Lung (tissue), 11 donors: ENCODE measurements at regions not wholly inside any gene's neighbourhood (a gene's known extent, or its start where the extent isn't known, plus 50 kb on each side); places are given as distances from the start of the nearest gene placed in this dataset.

Experiments
- ATAC-seq: fragments of 200-7000 bp; cut with Tn5 transposase; one replicate; pipeline ENCODE4 v1.9.1; 2020; ENCODE audit warnings: moderate number of reproducible peaks; ENCODE audit not compliant: insufficient read depth, low FRiP score
- DNase-seq, 3 donors: peaks; one replicate each; pipeline ENCODE4 v3.0.0-alpha.2; 2013 to 2017
- H3K27ac ChIP-seq, 2 donors: one replicate each; pipeline ENCODE4 v1.5.1; 2013; ENCODE audit warnings: mild to moderate bottlenecking in 2 of 2, moderate library complexity in 2 of 2, control low read depth in 1 of 2, inconsistent platforms in 1 of 2, low read depth in 1 of 2, low read length in 1 of 2
- H3K27me3 ChIP-seq, 3 donors: one replicate each; pipeline ENCODE4 v1.5.1; 2013; ENCODE audit warnings: low read length in 2 of 3; ENCODE audit not compliant: control insufficient read depth in 3 of 3, insufficient read depth in 3 of 3
- H3K36me3 ChIP-seq, 4 donors: one replicate each; pipeline ENCODE4 v1.5.1; 2013; ENCODE audit warnings: low read length in 4 of 4, mild to moderate bottlenecking in 1 of 4, moderate library complexity in 1 of 4; ENCODE audit not compliant: control insufficient read depth in 4 of 4, insufficient read depth in 4 of 4
- H3K4me1 ChIP-seq, 5 donors: one replicate each; pipeline ENCODE4 v1.5.1; 2013; ENCODE audit warnings: low read length in 5 of 5, mild to moderate bottlenecking in 2 of 5, moderate library complexity in 1 of 5; ENCODE audit not compliant: control insufficient read depth in 5 of 5, insufficient read depth in 5 of 5
- H3K4me3 ChIP-seq: one replicate; pipeline ENCODE4 v1.5.1; 2013; ENCODE audit warnings: mild to moderate bottlenecking, control low read depth, moderate library complexity
- H3K9ac ChIP-seq, 2 donors: one replicate each; pipeline ENCODE4 v1.5.1; 2013; ENCODE audit warnings: low read length in 2 of 2, control low read depth in 1 of 2; ENCODE audit not compliant: insufficient read depth in 1 of 2
- H3K9me3 ChIP-seq, 4 donors: one replicate each; pipeline ENCODE4 v1.5.1; 2013; ENCODE audit warnings: low read length in 3 of 4, mild to moderate bottlenecking in 1 of 4, moderate library complexity in 1 of 4; ENCODE audit not compliant: control insufficient read depth in 4 of 4, insufficient read depth in 3 of 4
- WGBS, 2 donors: extraction: QIAGEN DNeasy Blood & Tissue Kit; methylation state at CpG; one replicate each; pipeline ENCODE4 v1.1.7; 2013; 5-methylcytosine and 5-hydroxymethylcytosine counted together
- TF ChIP-seq, protein P1 (sequence below): IDR thresholded peaks from 2 replicates; pipeline ENCODE4 v1.5.1; 2012; ENCODE audit warnings: mild to moderate bottlenecking; ENCODE audit errors: control extremely low read depth, extremely low read depth
- donor health status: control.
- donor health status: control.
- donor health status: Bipolar disorder and iron deficiency.
- donor health status: healthy.
- donor health status: DM: yes; HTN: yes; CAD: no.

DNA sequence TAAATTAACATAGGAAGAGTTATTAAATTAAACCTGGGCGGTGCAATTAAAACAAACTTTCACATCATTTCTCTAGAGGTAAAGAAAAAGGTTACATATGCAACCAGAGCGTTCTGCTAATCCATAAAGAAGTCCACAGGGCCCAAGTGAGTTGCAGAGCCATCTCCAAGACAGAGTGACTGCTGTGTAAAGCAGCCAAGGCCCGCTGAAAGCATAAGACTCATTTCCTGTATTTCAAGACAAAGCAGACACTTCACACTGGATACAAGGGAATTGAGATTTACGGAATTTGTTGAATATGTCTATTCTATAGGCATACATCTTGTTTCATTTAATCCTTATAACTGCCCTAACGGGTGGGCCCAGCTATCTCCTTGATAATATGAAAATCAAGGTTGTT is 422.8 kb downstream of the CBLN4 start:
- ATAC-seq (no peak), DNase-seq (no peak)
- Histone ChIP-seq H3K27ac (no peak overlapping the region), H3K36me3 (no peaks in the 10 kb centered on the region), H3K9ac (no peak overlapping the region), H3K9me3 (no peaks in the 10 kb centered on the region), H3K4me3 (no peak overlapping the region), H3K27me3 (no peaks in the 10 kb centered on the region), H3K4me1 (no peaks in the 10 kb centered on the region)
- 82 to 83% methylated on average over 5 of the region's 5 CpGs for WGBS, 2 donors
- TF ChIP-seq, protein P1, sequence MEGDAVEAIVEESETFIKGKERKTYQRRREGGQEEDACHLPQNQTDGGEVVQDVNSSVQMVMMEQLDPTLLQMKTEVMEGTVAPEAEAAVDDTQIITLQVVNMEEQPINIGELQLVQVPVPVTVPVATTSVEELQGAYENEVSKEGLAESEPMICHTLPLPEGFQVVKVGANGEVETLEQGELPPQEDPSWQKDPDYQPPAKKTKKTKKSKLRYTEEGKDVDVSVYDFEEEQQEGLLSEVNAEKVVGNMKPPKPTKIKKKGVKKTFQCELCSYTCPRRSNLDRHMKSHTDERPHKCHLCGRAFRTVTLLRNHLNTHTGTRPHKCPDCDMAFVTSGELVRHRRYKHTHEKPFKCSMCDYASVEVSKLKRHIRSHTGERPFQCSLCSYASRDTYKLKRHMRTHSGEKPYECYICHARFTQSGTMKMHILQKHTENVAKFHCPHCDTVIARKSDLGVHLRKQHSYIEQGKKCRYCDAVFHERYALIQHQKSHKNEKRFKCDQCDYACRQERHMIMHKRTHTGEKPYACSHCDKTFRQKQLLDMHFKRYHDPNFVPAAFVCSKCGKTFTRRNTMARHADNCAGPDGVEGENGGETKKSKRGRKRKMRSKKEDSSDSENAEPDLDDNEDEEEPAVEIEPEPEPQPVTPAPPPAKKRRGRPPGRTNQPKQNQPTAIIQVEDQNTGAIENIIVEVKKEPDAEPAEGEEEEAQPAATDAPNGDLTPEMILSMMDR: no peak

DNA sequence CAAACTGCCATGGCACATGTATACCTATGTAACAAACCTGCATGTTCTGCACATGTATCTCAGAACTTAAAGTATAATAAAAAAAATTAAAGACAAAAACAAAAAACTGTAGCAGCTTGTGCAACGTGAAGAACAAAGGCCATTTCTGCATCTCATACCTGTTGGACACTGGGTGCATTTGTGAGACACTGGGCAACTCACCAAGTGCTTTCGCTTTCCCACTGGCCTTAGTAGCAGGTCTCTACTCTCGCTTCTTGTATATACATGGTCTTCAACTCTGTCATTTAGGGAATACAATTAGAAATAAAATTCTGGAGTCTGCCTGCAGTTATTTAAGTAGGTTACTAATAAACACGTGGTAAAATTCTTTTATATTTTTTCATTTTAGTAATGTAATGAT is 423.8 kb downstream of the CBLN4 start:
- WGBS, 2 donors: 85 to 90% methylated on average over 4 of the region's 4 CpGs
- Histone ChIP-seq H3K9me3 (no peaks in the 10 kb centered on the region), H3K27ac (no peak overlapping the region), H3K4me1 (no peaks in the 10 kb centered on the region), H3K4me3 (no peak overlapping the region), H3K27me3 (no peaks in the 10 kb centered on the region), H3K36me3 (no peaks in the 10 kb centered on the region), H3K9ac (no peak overlapping the region)
- TF ChIP-seq, protein P1: no peak
- ATAC-seq: no peak
- no peak for DNase-seq

DNA sequence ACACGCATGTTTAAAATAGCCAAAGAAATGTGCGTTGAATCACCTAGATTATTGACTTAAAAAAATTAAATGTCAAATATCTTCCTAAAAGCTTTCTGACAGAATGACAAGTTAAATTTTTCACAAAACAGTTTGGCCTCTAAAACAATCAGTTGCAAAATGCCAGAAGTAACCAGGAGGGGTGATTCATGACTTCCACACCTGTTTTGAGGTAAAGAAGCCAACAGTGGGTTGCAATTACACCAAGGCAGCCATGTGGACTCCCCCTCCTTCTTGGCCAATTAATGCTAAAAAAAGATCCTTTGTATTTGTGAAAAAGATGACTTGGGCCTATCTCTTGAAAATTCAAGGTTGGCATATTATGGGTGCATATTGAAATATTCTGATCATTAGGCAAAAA is 424.8 kb downstream of the CBLN4 start:
- Histone ChIP-seq H3K4me1 (no peaks in the 10 kb centered on the region), H3K27me3 (no peaks in the 10 kb centered on the region), H3K27ac (no peak overlapping the region), H3K9ac (no peak overlapping the region), H3K4me3 (no peak overlapping the region), H3K9me3 (no peaks in the 10 kb centered on the region), H3K36me3 (no peaks in the 10 kb centered on the region)
- TF ChIP-seq, protein P1: no peak
- DNase-seq (no peak), ATAC-seq (no peak)
- 72 to 97% methylated on average over 2 of the region's 2 CpGs for WGBS, 2 donors

DNA sequence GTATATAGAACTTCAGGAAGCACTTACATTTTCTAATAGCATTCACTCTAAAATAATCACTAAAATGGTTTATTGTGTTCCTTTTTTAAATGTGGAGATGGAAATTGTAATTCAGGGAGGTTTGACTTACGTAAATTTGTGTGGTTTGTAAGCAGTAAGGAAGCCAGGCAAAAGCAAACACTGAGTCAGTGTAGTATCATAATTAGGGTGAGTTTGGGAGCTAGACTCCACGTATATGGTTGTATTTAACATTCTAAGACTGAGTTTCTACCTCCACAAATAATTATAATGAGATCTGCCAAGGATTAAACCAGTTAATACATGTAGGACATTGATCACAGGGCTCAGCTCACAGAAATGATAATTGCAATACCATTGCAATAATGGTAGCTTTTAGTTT is 425.5 kb downstream of the CBLN4 start:
- Histone ChIP-seq H3K4me3 (no peak overlapping the region), H3K4me1 (no peaks in the 10 kb centered on the region), H3K27ac (no peak overlapping the region), H3K9ac (no peak overlapping the region), H3K36me3 (no peaks in the 10 kb centered on the region), H3K9me3 (no peaks in the 10 kb centered on the region), H3K27me3 (no peaks in the 10 kb centered on the region)
- no peak for ATAC-seq
- 61 to 79% methylated on average over 2 of the region's 2 CpGs for WGBS, 2 donors
- DNase-seq: no peak
- TF ChIP-seq, protein P1: no peak
